ENCODE measurements at regions not wholly inside any gene's neighbourhood (a gene's known extent, or its start where the extent isn't known, plus 50 kb on each side); places are given as distances from the start of the nearest gene placed in this dataset.
"Not testable (repeated sequence)": the region's sequence is repeated elsewhere in the genome, so short reads cannot be mapped to it uniquely, and the experiment has no call there.

GRCh38 chr1:208486677-208487076 is 242.5 kb upstream of the PLXNA2 start:
- Histone ChIP-seq H3K9me3 (no peaks in the 10 kb centered on the region), H3K4me1 (no peaks in the 10 kb centered on the region), H3K4me3 (no peak overlapping the region), H3K27me3 (no peaks in the 10 kb centered on the region), H3K27ac (no peak overlapping the region), H3K36me3 (no peaks in the 10 kb centered on the region)
- intact Hi-C loops (cut with DNase I): no loop called here
- TF ChIP-seq CTCF (IDR thresholded peaks at IDR 0.05): no peak
- DNase-seq (ENCODE audit: low spot score in 2 of 2): no peak

- H3K9me3 ChIP-seq; H3K4me3 ChIP-seq; intact Hi-C loops (cut with DNase I); H3K36me3 ChIP-seq; H3K4me1 ChIP-seq; H3K27ac ChIP-seq; DNase-seq (ENCODE audit: low spot score in 2 of 2); H3K27me3 ChIP-seq: not testable (repeated sequence)
Measured at GRCh38 chr1:208488432-208488831, 244.2 kb upstream of the PLXNA2 start.

GRCh38 chr1:208496467-208497371 is 252.5 kb upstream of the PLXNA2 start:
- Histone ChIP-seq H3K9me3 (no peaks in the 10 kb centered on the region), H3K27me3 (no peaks in the 10 kb centered on the region), H3K36me3 (no peaks in the 10 kb centered on the region), H3K27ac (no peak overlapping the region), H3K4me1 (peaks cover 0 to 5% of the 10 kb centered on the region in 2 donors), H3K4me3 (no peak overlapping the region)
- intact Hi-C loops (cut with DNase I): no loop called here
- no peak for DNase-seq (ENCODE audit: low spot score in 2 of 2)
- TF ChIP-seq CTCF (IDR thresholded peaks at IDR 0.05): no peak

- H3K4me3 ChIP-seq: no peak overlapping the region
- no peak for TF ChIP-seq CTCF (IDR thresholded peaks at IDR 0.05)
- no peak overlapping the region for H3K27ac ChIP-seq
- no peaks in the 10 kb centered on the region for H3K9me3 ChIP-seq
- no peak for DNase-seq (ENCODE audit: low spot score in 2 of 2)
- no peaks in the 10 kb centered on the region for H3K27me3 ChIP-seq
- H3K4me1 ChIP-seq: peaks cover 0 to 5% of the 10 kb centered on the region in 2 donors
- intact Hi-C loops (cut with DNase I): no loop called here
- H3K36me3 ChIP-seq: no peaks in the 10 kb centered on the region
Measured at GRCh38 chr1:208497866-208498541, 253.8 kb upstream of the PLXNA2 start.

GRCh38 chr1:208499026-208499425 is 254.8 kb upstream of the PLXNA2 start:
- no peak overlapping the region for H3K27ac ChIP-seq
- H3K4me3 ChIP-seq: no peak overlapping the region
- H3K27me3 ChIP-seq: no peaks in the 10 kb centered on the region
- H3K9me3 ChIP-seq: no peaks in the 10 kb centered on the region
- intact Hi-C loops (cut with DNase I): no loop called here
- TF ChIP-seq CTCF (IDR thresholded peaks at IDR 0.05): no peak
- DNase-seq (ENCODE audit: low spot score in 2 of 2): no peak
- H3K36me3 ChIP-seq: no peaks in the 10 kb centered on the region
- peaks cover 0 to 5% of the 10 kb centered on the region in 2 donors for H3K4me1 ChIP-seq

- H3K27ac ChIP-seq: no peak overlapping the region
Measured at GRCh38 chr1:208499601-208500000, 255.4 kb upstream of the PLXNA2 start.

More at GRCh38 chr1:208499601-208500000, 255.4 kb upstream of the PLXNA2 start:
- H3K36me3 ChIP-seq: no peaks in the 10 kb centered on the region
- no peak overlapping the region for H3K4me3 ChIP-seq
- no peaks in the 10 kb centered on the region for H3K9me3 ChIP-seq
- TF ChIP-seq CTCF (IDR thresholded peaks at IDR 0.05): no peak
- H3K4me1 ChIP-seq: peaks cover 0 to 5% of the 10 kb centered on the region in 2 donors
- intact Hi-C loops (cut with DNase I): no loop called here
- DNase-seq (ENCODE audit: low spot score in 2 of 2): no peak
- no peaks in the 10 kb centered on the region for H3K27me3 ChIP-seq

Measured in ascending aorta (tissue), 2 donors.